Activated naive CD8-positive, alpha-beta T cell treated with anti-CD3 and anti-CD28 coated beads for 36 hours (primary cell): ENCODE measurements at regions not wholly inside any gene's neighbourhood (a gene's known extent, or its start where the extent isn't known, plus 50 kb on each side); places are given as distances from the start of the nearest gene placed in this dataset.

Experiments
- DNase-seq: peaks from one replicate; pipeline ENCODE4 v3.0.0; 2021
- H3K27ac Mint-ChIP-seq: one replicate; pipeline ENCODE4 v1.8.0; 2022; ENCODE audit warnings: mild to moderate bottlenecking, moderate library complexity, mixed read lengths
- H3K27me3 Mint-ChIP-seq: one replicate; pipeline ENCODE4 v1.8.0; 2022; ENCODE audit warnings: mild to moderate bottlenecking, mixed read lengths
- H3K36me3 Mint-ChIP-seq: one replicate; pipeline ENCODE4 v1.8.0; 2021; ENCODE audit warnings: mild to moderate bottlenecking, mixed read lengths
- H3K4me1 Mint-ChIP-seq: one replicate; pipeline ENCODE4 v1.8.0; 2021; ENCODE audit warnings: mixed read lengths
- H3K4me3 Mint-ChIP-seq: one replicate; pipeline ENCODE4 v1.8.0; 2022; ENCODE audit warnings: mild to moderate bottlenecking, moderate library complexity, mixed read lengths
- H3K9me3 Mint-ChIP-seq: one replicate; pipeline ENCODE4 v1.8.0; 2022; ENCODE audit warnings: mixed read lengths

DNA sequence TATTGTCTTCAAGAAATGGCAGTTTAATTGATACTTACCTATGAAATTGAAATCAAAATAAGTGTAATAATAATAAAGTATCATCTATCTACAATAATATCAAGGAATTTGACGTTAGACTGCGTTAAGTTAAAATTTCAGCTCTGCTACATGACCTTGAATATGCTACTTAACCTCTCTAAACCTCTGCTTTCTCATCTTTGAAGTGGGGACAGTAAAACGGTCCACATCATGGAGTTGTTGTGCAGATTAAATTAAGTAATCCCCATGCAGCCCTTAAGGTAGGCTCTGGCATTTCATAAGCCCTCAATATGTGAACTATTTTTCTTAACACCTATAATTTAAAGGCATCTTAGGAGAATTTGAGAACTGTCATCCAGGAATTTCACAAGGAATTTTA, 252.4 kb upstream of the PHF14 start:
- Mint-ChIP-seq H3K9me3 (no peaks in the 10 kb centered on the region), H3K4me3 (no peak overlapping the region), H3K4me1 (peaks cover 2% of the 10 kb centered on the region), H3K27me3 (no peaks in the 10 kb centered on the region), H3K27ac (no peak overlapping the region), H3K36me3 (no peaks in the 10 kb centered on the region)
- no peak for DNase-seq

GRCh38 chr7:10723832-10724231, 249.8 kb upstream of the PHF14 start:
- no peak overlapping the region for H3K4me3 Mint-ChIP-seq
- DNase-seq = no peak
- no peak overlapping the region for H3K27ac Mint-ChIP-seq
- H3K27me3 Mint-ChIP-seq = no peaks in the 10 kb centered on the region
- H3K36me3 Mint-ChIP-seq = no peaks in the 10 kb centered on the region
- no peaks in the 10 kb centered on the region for H3K9me3 Mint-ChIP-seq
- H3K4me1 Mint-ChIP-seq = peaks cover 2% of the 10 kb centered on the region

DNA sequence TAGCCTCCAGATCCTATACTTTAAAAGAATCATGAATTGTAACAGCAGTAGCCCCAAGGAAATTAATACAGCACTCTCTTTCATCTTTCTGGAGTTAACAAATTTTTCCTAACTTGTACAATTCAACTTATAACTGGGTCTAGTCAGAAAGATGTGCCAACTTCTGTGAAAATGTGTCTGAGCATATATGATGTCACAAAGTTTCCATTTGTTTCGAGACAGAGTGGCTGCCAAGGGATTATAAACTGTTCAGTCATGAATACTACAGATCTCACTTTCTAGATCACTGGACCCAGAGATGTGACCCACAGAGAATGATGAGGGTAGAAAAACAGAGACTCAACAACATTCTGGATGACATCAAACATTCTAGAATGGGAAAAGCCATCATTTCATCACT, 249.2 kb upstream of the PHF14 start:
- H3K36me3 Mint-ChIP-seq = no peaks in the 10 kb centered on the region
- H3K4me1 Mint-ChIP-seq = peaks cover 2% of the 10 kb centered on the region
- H3K4me3 Mint-ChIP-seq = no peak overlapping the region

GRCh38 chr7:10727636-10728035, 246.0 kb upstream of the PHF14 start:
- Mint-ChIP-seq H3K27ac (no peak overlapping the region), H3K4me3 (no peak overlapping the region), H3K4me1 (peaks cover 2% of the 10 kb centered on the region), H3K27me3 (no peaks in the 10 kb centered on the region), H3K9me3 (no peaks in the 10 kb centered on the region), H3K36me3 (no peaks in the 10 kb centered on the region)
- DNase-seq = no peak

More for the DNA sequence above, 249.2 kb upstream of the PHF14 start:
- no peak for DNase-seq
- no peaks in the 10 kb centered on the region for H3K9me3 Mint-ChIP-seq
- H3K27ac Mint-ChIP-seq = no peak overlapping the region
- no peaks in the 10 kb centered on the region for H3K27me3 Mint-ChIP-seq

- H3K36me3 Mint-ChIP-seq = no peaks in the 10 kb centered on the region
- no peaks in the 10 kb centered on the region for H3K9me3 Mint-ChIP-seq
- H3K27me3 Mint-ChIP-seq = no peaks in the 10 kb centered on the region
- H3K4me3 Mint-ChIP-seq = no peak overlapping the region
- H3K4me1 Mint-ChIP-seq = no peaks in the 10 kb centered on the region
- no peak for DNase-seq
- no peak overlapping the region for H3K27ac Mint-ChIP-seq
These were observed 242.4 kb upstream of the PHF14 start for GRCh38 chr7:10731253-10731773.

DNA sequence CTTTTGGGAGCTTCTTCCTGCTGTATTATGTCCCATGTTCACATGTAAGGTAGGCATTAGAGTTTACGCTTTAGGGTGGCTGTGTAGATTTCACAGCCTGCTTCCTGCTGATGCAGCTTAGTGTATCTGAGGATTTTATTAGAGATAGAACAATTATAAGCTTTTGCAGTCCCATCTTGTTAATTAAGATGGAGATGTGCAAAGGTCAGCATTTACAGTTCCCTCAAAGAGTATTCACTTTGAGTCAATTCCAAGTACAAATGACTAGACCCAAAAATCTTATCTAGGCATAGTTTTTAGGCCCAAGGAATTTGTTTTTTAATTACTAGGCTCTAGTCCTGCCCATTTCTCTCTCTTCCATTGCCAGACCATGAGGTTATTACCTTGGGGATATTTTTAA, 239.9 kb upstream of the PHF14 start:
- H3K27ac Mint-ChIP-seq = no peak overlapping the region

DNA sequence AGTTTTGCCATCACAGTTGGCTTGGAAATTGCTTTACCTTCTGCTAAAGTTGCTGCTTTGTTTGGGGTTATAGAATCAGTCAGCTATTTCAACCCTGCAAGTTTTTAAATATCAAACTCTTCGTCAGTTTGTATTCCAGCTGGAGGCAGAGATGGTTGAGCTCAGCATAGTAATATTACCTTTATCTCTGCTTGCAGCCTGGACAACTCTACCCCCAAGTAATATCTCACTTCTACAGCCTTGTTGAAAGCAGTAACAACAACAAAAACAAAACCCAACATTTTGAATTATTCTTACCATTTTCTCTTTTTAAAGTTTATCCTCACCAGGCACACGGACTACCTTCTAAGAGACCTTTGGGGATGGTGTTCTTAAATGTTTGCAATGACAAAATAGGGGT, 239.1 kb upstream of the PHF14 start:
- no peaks in the 10 kb centered on the region for H3K36me3 Mint-ChIP-seq
- no peak overlapping the region for H3K27ac Mint-ChIP-seq
- no peak for DNase-seq
- H3K4me3 Mint-ChIP-seq = no peak overlapping the region
- no peaks in the 10 kb centered on the region for H3K9me3 Mint-ChIP-seq
- H3K27me3 Mint-ChIP-seq = no peaks in the 10 kb centered on the region
- no peaks in the 10 kb centered on the region for H3K4me1 Mint-ChIP-seq

More for the DNA sequence above, 239.9 kb upstream of the PHF14 start:
- Mint-ChIP-seq H3K4me1 (no peaks in the 10 kb centered on the region), H3K9me3 (no peaks in the 10 kb centered on the region), H3K36me3 (no peaks in the 10 kb centered on the region), H3K4me3 (no peak overlapping the region), H3K27me3 (no peaks in the 10 kb centered on the region)
- DNase-seq = no peak

- Mint-ChIP-seq H3K27me3 (no peaks in the 10 kb centered on the region), H3K4me1 (no peaks in the 10 kb centered on the region), H3K4me3 (no peak overlapping the region), H3K27ac (no peak overlapping the region), H3K9me3 (peaks cover 4% of the 10 kb centered on the region), H3K36me3 (no peaks in the 10 kb centered on the region)
- DNase-seq = no peak
These were observed 234.3 kb upstream of the PHF14 start for GRCh38 chr7:10739401-10739800.

GRCh38 chr7:10740805-10741204, 232.9 kb upstream of the PHF14 start:
- H3K36me3 Mint-ChIP-seq = no peaks in the 10 kb centered on the region
- H3K27ac Mint-ChIP-seq = no peak overlapping the region
- DNase-seq = no peak
- no peaks in the 10 kb centered on the region for H3K4me1 Mint-ChIP-seq
- H3K9me3 Mint-ChIP-seq = peaks cover 9% of the 10 kb centered on the region
- no peak overlapping the region for H3K4me3 Mint-ChIP-seq
- H3K27me3 Mint-ChIP-seq = no peaks in the 10 kb centered on the region

DNA sequence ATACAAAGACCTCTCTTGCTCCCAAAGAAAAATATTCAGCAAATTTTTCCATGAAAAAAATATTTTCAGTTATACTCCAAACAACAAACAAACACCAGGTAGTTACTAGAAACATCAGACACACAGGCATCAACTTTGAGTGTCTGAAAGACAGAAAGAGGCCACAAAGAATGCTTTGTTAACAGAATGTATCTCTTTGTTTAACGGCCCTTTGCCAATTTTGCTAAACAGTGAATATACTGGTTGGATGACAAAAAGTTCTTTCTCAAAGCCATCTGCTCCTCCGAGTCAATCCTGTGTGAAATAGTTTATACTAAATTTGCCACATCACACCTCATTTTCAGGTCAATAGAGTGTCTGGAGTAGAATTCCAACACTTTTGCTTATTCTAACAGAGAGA, 216.7 kb upstream of the PHF14 start:
- DNase-seq = no peak
- Mint-ChIP-seq H3K27me3 (no peaks in the 10 kb centered on the region), H3K4me3 (no peak overlapping the region), H3K9me3 (peaks cover 24% of the 10 kb centered on the region), H3K36me3 (no peaks in the 10 kb centered on the region), H3K4me1 (no peaks in the 10 kb centered on the region), H3K27ac (no peak overlapping the region)

DNA sequence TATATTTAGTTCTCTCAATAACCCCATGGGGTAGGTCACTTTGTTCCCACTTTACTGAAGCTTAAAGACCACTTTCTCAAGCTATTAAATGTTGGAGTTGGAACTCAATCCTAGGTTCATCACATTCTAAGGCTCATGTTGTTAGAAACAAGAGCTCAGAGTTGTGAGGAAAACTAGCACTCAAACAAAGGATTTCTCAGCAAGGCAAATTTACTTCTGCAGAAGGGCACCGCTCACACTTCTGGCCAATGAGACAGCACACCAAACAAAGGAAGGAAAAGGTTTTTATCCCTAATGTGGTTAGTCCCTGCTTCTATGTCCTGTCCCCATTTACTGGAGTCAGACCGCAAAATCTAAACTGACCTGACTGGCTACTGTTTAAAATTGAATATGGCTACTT, 214.6 kb upstream of the PHF14 start:
- Mint-ChIP-seq H3K27me3 (no peaks in the 10 kb centered on the region), H3K36me3 (no peaks in the 10 kb centered on the region), H3K9me3 (peaks cover 20% of the 10 kb centered on the region), H3K4me1 (no peaks in the 10 kb centered on the region), H3K4me3 (no peak overlapping the region), H3K27ac (no peak overlapping the region)
- DNase-seq = no peak

DNA sequence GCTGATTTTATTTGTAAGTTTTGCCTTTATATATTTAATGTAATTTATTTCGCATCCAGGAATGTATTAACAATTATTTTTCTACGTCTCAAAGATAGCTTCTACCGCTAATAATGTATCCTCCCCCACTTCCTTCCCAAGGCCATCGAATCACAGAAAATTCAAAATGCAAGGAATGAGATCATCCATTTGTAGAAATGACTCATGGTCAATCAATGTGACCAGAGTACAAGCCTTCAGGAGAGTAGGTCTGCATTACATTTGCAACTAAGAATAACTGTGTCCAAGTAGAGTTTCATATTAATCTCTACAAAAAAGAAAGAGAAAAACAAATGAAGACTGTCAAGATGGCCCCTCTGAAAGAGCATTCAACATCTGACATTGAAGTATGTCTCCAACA, 205.9 kb upstream of the PHF14 start:
- no peak for DNase-seq
- H3K27me3 Mint-ChIP-seq = peaks cover 3% of the 10 kb centered on the region
- no peak overlapping the region for H3K27ac Mint-ChIP-seq
- H3K4me3 Mint-ChIP-seq = no peak overlapping the region
- no peaks in the 10 kb centered on the region for H3K9me3 Mint-ChIP-seq
- H3K4me1 Mint-ChIP-seq = no peaks in the 10 kb centered on the region
- no peaks in the 10 kb centered on the region for H3K36me3 Mint-ChIP-seq

GRCh38 chr7:10770176-10770575, 203.5 kb upstream of the PHF14 start:
- peaks cover 3% of the 10 kb centered on the region for H3K27me3 Mint-ChIP-seq

DNA sequence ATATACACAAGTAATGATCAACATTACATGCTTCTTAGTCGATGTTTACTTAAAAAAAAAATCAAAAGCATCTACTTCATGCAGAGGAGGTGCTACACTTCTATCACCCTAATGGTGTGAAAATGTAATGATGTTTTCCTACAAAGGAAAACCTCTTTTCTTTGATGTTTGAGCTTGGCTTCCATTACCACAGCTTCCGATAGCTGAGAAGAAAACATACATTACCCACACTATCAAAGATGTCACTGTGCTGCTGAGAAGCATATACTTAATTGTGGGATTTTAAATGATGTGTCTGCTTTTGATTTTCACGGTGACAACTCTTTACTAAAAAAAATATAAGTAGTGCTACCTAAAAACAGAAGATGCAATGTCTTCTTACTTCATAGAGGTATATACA, 200.2 kb upstream of the PHF14 start:
- Mint-ChIP-seq H3K36me3 (no peaks in the 10 kb centered on the region), H3K9me3 (no peaks in the 10 kb centered on the region), H3K27me3 (no peaks in the 10 kb centered on the region), H3K27ac (no peak overlapping the region), H3K4me3 (no peak overlapping the region), H3K4me1 (no peaks in the 10 kb centered on the region)
- no peak for DNase-seq

More at GRCh38 chr7:10770176-10770575, 203.5 kb upstream of the PHF14 start:
- Mint-ChIP-seq H3K36me3 (no peaks in the 10 kb centered on the region), H3K4me1 (no peaks in the 10 kb centered on the region), H3K27ac (no peak overlapping the region), H3K9me3 (no peaks in the 10 kb centered on the region), H3K4me3 (no peak overlapping the region)
- DNase-seq = no peak

- Mint-ChIP-seq H3K27ac (peak overlapping the region; percentile 44), H3K4me3 (no peak overlapping the region), H3K4me1 (no peaks in the 10 kb centered on the region), H3K9me3 (no peaks in the 10 kb centered on the region), H3K36me3 (no peaks in the 10 kb centered on the region), H3K27me3 (peaks cover 3% of the 10 kb centered on the region)
- DNase-seq = no peak
These were observed 193.9 kb upstream of the PHF14 start for GRCh38 chr7:10779465-10780399.

GRCh38 chr7:10780400-10780747, 193.3 kb upstream of the PHF14 start:
- Mint-ChIP-seq H3K9me3 (no peaks in the 10 kb centered on the region), H3K27me3 (peaks cover 3% of the 10 kb centered on the region), H3K27ac (peak overlapping the region; percentile 44), H3K4me1 (no peaks in the 10 kb centered on the region), H3K4me3 (no peak overlapping the region), H3K36me3 (no peaks in the 10 kb centered on the region)
- DNase-seq = no peak
